ENCODE measurements at regions not wholly inside any gene's neighbourhood (a gene's known extent, or its start where the extent isn't known, plus 50 kb on each side); places are given as distances from the start of the nearest gene placed in this dataset.

- no peak for TF ChIP-seq CTCF (IDR thresholded peaks at IDR 0.05; ENCODE audit: low read depth, low read length)
- DNase-seq (ENCODE audit: extremely low read depth, low read depth): no peak
Measured at GRCh38 chr4:180100433-180101344, 2142.5 kb upstream of the TENM3 start.

GRCh38 chr4:180101348-180102083 lies 2141.7 kb upstream of the TENM3 start:
- no peak for TF ChIP-seq CTCF (IDR thresholded peaks at IDR 0.05; ENCODE audit: low read depth, low read length)
- no peak for DNase-seq (ENCODE audit: extremely low read depth, low read depth)

- TF ChIP-seq CTCF (IDR thresholded peaks at IDR 0.05; ENCODE audit: low read depth, low read length): no peak
- DNase-seq (ENCODE audit: extremely low read depth, low read depth): no peak
Measured at GRCh38 chr4:180103794-180104193, 2139.4 kb upstream of the TENM3 start.

GRCh38 chr4:180105362-180105761 lies 2137.8 kb upstream of the TENM3 start:
- no peak for TF ChIP-seq CTCF (IDR thresholded peaks at IDR 0.05; ENCODE audit: low read depth, low read length)
- no peak for DNase-seq (ENCODE audit: extremely low read depth, low read depth)

- TF ChIP-seq CTCF (IDR thresholded peaks at IDR 0.05; ENCODE audit: low read depth, low read length): no peak
- DNase-seq (ENCODE audit: extremely low read depth, low read depth): peak; percentile 4
Measured at GRCh38 chr4:180106122-180106521, 2137.1 kb upstream of the TENM3 start.

- DNase-seq (ENCODE audit: extremely low read depth, low read depth): no peak
- no peak for TF ChIP-seq CTCF (IDR thresholded peaks at IDR 0.05; ENCODE audit: low read depth, low read length)
Measured at GRCh38 chr4:180106997-180107396, 2136.2 kb upstream of the TENM3 start.

GRCh38 chr4:180116840-180117239 lies 2126.4 kb upstream of the TENM3 start:
- no peak for TF ChIP-seq CTCF (IDR thresholded peaks at IDR 0.05; ENCODE audit: low read depth, low read length)
- no peak for DNase-seq (ENCODE audit: extremely low read depth, low read depth)
